DOHH2 (cell line): ENCODE measurements at regions not wholly inside any gene's neighbourhood (a gene's known extent, or its start where the extent isn't known, plus 50 kb on each side); places are given as distances from the start of the nearest gene placed in this dataset.

Experiments used
- H3F3A ChIP-seq: fragments of 200-600 bp; sonication (generic), shearing (Covaris generic); 2 replicates; pipeline ENCODE4 v1.6.0; 2016; ENCODE audit warnings: antibody characterized with exemption, mild to moderate bottlenecking; ENCODE audit not compliant: control insufficient read depth, insufficient read depth
- H3K27ac ChIP-seq: fragments of 200-600 bp; sonication (generic); 2 replicates; pipeline ENCODE4 v1.5.1; 2014; ENCODE audit warnings: low read depth, mild to moderate bottlenecking, low read length, moderate library complexity
- H3K27me3 ChIP-seq: fragments of 200-600 bp; sonication (generic); 2 replicates; pipeline ENCODE4 v1.6.1; 2014; ENCODE audit warnings: mild to moderate bottlenecking, low read length, mixed read lengths; ENCODE audit not compliant: control insufficient read depth
- H3K36me3 ChIP-seq: fragments of 200-600 bp; sonication (generic); 2 replicates; pipeline ENCODE4 v1.6.1; 2014; ENCODE audit warnings: mild to moderate bottlenecking, low read length, moderate library complexity, mixed read lengths; ENCODE audit not compliant: control insufficient read depth
- H3K4me1 ChIP-seq: fragments of 200-600 bp; sonication (generic); 2 replicates; pipeline ENCODE4 v1.6.1; 2014; ENCODE audit warnings: mild to moderate bottlenecking, low read length, mixed read lengths; ENCODE audit not compliant: control insufficient read depth
- H3K4me2 ChIP-seq: fragments of 200-600 bp; sonication (generic); 2 replicates; pipeline ENCODE4 v1.6.0; 2014; ENCODE audit warnings: mild to moderate bottlenecking, low read length, moderate library complexity
- H3K4me3 ChIP-seq: fragments of 200-600 bp; sonication (generic); 2 replicates; pipeline ENCODE4 v1.5.1; 2014; ENCODE audit warnings: mild to moderate bottlenecking, low read length, mixed read lengths
- H3K79me2 ChIP-seq: fragments of 200-600 bp; sonication (generic); 2 replicates; pipeline ENCODE4 v1.6.1; 2014; ENCODE audit warnings: mild to moderate bottlenecking, low read length, mixed read lengths; ENCODE audit not compliant: control insufficient read depth
- H3K9me2 ChIP-seq: fragments of 200-600 bp; sonication (generic); replicated peaks from 2 replicates; pipeline ENCODE4 v1.6.1; 2014; ENCODE audit warnings: mild to moderate bottlenecking, low read length, mixed read lengths; ENCODE audit not compliant: control insufficient read depth
- H3K9me3 ChIP-seq: fragments of 200-600 bp; sonication (generic); 2 replicates; pipeline ENCODE4 v1.6.1; 2014; ENCODE audit warnings: antibody characterized with exemption, low read length, mixed read lengths; ENCODE audit not compliant: control insufficient read depth, insufficient read depth
- H4K20me1 ChIP-seq: fragments of 200-600 bp; sonication (generic); 2 replicates; pipeline ENCODE4 v1.6.0; 2014; ENCODE audit warnings: low read depth, mild to moderate bottlenecking, antibody characterized with exemption, low read length, moderate library complexity; ENCODE audit not compliant: control insufficient read depth, insufficient read depth
- EZH2phosphoT487 ChIP-seq: fragments of 200-600 bp; sonication (generic); IDR thresholded peaks from 2 replicates; pipeline ENCODE4 v1.6.1; 2017; ENCODE audit warnings: borderline replicate concordance, mild to moderate bottlenecking, antibody characterized with exemption, low read length, moderate library complexity, mixed read lengths
- TF ChIP-seq, protein P1 (sequence below): fragments of 200-600 bp; sonication (generic); IDR thresholded peaks from one replicate; pipeline ENCODE4 v1.5.1; 2014; ENCODE audit warnings: antibody characterized with exemption, mild to moderate bottlenecking, low read depth, low read length; ENCODE audit not compliant: poor library complexity, severe bottlenecking

DNA sequence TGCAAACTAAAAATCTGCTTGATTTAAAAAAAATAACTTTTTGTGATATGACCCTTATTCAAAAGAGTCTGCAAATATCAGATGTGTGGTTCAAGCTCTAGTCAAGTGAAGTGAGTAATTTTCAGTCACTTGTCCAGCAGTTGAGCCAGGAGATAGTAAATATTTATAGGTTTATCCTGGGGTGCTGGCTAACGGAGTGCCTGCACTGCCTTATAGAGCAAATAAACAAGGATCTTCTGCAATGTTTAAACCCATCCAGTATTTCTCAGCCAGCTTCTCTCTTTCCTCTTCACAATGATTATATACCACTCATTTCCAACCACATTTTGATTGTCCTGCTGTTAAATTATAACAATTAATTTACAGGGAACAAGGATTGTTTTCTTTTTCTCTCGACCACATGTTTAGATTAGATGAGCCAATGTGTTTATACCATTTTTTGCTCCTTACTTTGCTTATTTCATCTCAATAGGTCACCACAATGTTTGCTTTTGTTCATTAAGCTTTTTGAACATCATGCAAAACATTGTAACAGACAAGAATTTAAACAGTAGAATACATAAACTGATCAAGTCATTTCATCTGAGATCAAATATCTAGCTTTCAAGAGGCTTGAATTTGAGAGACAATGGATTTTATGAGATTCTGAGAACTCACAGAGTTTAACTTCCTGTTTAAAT is 60.3 kb upstream of the GREM2 start:
- no peaks in the 10 kb centered on the region for H3F3A ChIP-seq
- H3K4me2 ChIP-seq: no peak overlapping the region
- H3K36me3 ChIP-seq: no peaks in the 10 kb centered on the region
- no peaks in the 10 kb centered on the region for H3K9me3 ChIP-seq
- no peaks in the 10 kb centered on the region for H3K27me3 ChIP-seq
- no peak overlapping the region for H3K4me3 ChIP-seq
- H3K27ac ChIP-seq: no peak overlapping the region
- no peak for TF ChIP-seq EZH2phosphoT487
- TF ChIP-seq, protein P1, sequence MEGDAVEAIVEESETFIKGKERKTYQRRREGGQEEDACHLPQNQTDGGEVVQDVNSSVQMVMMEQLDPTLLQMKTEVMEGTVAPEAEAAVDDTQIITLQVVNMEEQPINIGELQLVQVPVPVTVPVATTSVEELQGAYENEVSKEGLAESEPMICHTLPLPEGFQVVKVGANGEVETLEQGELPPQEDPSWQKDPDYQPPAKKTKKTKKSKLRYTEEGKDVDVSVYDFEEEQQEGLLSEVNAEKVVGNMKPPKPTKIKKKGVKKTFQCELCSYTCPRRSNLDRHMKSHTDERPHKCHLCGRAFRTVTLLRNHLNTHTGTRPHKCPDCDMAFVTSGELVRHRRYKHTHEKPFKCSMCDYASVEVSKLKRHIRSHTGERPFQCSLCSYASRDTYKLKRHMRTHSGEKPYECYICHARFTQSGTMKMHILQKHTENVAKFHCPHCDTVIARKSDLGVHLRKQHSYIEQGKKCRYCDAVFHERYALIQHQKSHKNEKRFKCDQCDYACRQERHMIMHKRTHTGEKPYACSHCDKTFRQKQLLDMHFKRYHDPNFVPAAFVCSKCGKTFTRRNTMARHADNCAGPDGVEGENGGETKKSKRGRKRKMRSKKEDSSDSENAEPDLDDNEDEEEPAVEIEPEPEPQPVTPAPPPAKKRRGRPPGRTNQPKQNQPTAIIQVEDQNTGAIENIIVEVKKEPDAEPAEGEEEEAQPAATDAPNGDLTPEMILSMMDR: no peak
- H3K79me2 ChIP-seq: no peaks in the 10 kb centered on the region
- no peaks in the 10 kb centered on the region for H4K20me1 ChIP-seq
- no peaks in the 10 kb centered on the region for H3K4me1 ChIP-seq
- no peaks in the 10 kb centered on the region for H3K9me2 ChIP-seq

DNA sequence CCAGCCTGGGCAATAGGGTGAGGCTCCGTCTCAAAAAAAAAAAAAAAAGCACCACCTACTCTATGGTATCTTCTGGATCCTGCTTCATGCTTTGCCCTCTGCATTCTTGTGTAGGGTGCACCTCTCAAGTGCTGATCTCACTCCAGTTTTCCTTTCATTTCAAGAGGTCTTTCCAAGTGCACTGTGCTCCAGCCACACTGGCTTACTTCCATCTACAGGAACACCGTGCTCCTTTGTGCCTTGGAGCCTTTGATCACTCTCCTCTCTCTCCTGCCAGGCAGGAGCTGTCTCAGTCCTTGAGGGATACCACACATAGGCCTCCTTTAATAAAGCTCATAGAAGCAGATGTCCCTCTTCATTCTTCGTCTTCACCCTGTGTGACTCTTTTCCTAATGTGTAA is 55.4 kb upstream of the GREM2 start:
- H3K4me1 ChIP-seq: no peaks in the 10 kb centered on the region
- H3K27ac ChIP-seq: no peak overlapping the region
- H3K79me2 ChIP-seq: no peaks in the 10 kb centered on the region
- no peaks in the 10 kb centered on the region for H3K9me3 ChIP-seq
- no peaks in the 10 kb centered on the region for H3K27me3 ChIP-seq
- H3K4me2 ChIP-seq: no peak overlapping the region
- H3F3A ChIP-seq: no peaks in the 10 kb centered on the region
- no peaks in the 10 kb centered on the region for H3K9me2 ChIP-seq
- H4K20me1 ChIP-seq: no peaks in the 10 kb centered on the region
- TF ChIP-seq, protein P1: no peak
- TF ChIP-seq EZH2phosphoT487: no peak
- no peaks in the 10 kb centered on the region for H3K36me3 ChIP-seq
- no peak overlapping the region for H3K4me3 ChIP-seq

DNA sequence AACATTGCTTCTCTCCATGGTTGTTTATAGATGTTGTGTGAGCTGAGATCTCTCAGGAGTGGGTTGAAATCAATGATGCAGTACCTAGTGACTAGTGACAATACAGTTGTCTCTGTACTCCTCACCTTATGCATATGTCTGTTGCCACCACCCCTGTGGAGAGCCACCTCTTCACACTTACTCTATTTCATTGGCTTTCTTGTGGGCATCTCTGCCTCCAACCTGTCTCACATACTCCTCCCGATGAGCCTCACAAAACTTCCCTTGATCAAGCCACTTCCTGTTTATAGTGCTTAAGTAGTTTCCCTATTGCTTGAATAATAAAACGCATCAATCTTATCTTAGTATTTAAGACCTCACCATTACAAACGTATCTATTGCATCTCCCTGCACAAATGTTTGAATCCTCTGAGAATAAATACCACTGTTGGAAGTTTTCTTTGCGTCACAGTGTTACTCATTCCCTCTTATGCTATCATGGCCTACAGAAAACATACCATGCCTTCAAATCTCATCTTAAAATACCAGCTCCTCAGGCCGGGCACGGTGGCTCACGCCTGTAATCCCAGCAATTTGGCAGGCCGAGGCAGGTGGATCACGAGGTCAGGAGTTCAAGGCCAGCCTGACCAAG is 54.7 kb upstream of the GREM2 start:
- H3K79me2 ChIP-seq: no peaks in the 10 kb centered on the region
- H3K27ac ChIP-seq: no peak overlapping the region
- H3F3A ChIP-seq: no peaks in the 10 kb centered on the region
- H3K9me2 ChIP-seq: no peaks in the 10 kb centered on the region
- H3K9me3 ChIP-seq: no peaks in the 10 kb centered on the region
- no peaks in the 10 kb centered on the region for H3K27me3 ChIP-seq
- no peak overlapping the region for H3K4me3 ChIP-seq
- no peaks in the 10 kb centered on the region for H3K36me3 ChIP-seq
- no peaks in the 10 kb centered on the region for H3K4me1 ChIP-seq
- TF ChIP-seq, protein P1: no peak
- no peak for TF ChIP-seq EZH2phosphoT487
- H4K20me1 ChIP-seq: no peaks in the 10 kb centered on the region
- no peak overlapping the region for H3K4me2 ChIP-seq
